Suprapubic skin (tissue), 4 donors: ENCODE measurements at regions not wholly inside any gene's neighbourhood (a gene's known extent, or its start where the extent isn't known, plus 50 kb on each side); places are given as distances from the start of the nearest gene placed in this dataset.

Experiments used
- DNase-seq, 2 donors: peaks; one replicate each; pipeline ENCODE4 v3.0.0-alpha.2; 2019; ENCODE audit warnings: low spot score in 2 of 2
- H3K27ac ChIP-seq: fragments of 200-600 bp; sonication (generic); one replicate; pipeline ENCODE4 v1.5.1; 2019
- H3K27me3 ChIP-seq: fragments of 200-600 bp; sonication (generic); one replicate; pipeline ENCODE4 v1.5.1; 2019
- H3K36me3 ChIP-seq: fragments of 200-600 bp; sonication (generic); one replicate; pipeline ENCODE4 v1.5.1; 2019
- H3K4me1 ChIP-seq: fragments of 200-600 bp; sonication (generic); one replicate; pipeline ENCODE4 v1.5.1; 2019
- H3K4me3 ChIP-seq: fragments of 200-600 bp; sonication (generic); one replicate; pipeline ENCODE4 v1.5.1; 2019; ENCODE audit warnings: mild to moderate bottlenecking
- H3K9me3 ChIP-seq: fragments of 200-600 bp; sonication (generic); one replicate; pipeline ENCODE4 v1.5.1; 2019
- EP300 ChIP-seq: sonication (generic); formaldehyde crosslinking; IDR thresholded peaks from one replicate; pipeline ENCODE4 v1.6.1; 2017; ENCODE audit warnings: antibody characterized with exemption
- POLR2A ChIP-seq, 2 donors: fragments of 450-650 bp; IDR thresholded peaks; one replicate each; pipeline ENCODE4 v1.6.1; 2017; ENCODE audit warnings: antibody characterized with exemption in 2 of 2, mild to moderate bottlenecking in 2 of 2, moderate library complexity in 2 of 2
- POLR2AphosphoS5 ChIP-seq, 3 donors: sonication (generic); formaldehyde crosslinking; IDR thresholded peaks; one replicate each; pipeline ENCODE4 v1.6.1; 2017; ENCODE audit warnings: antibody characterized with exemption in 3 of 3
- WGBS: methylation state at CpG from one replicate; pipeline ENCODE4 v1.1.5; 2018; 5-methylcytosine and 5-hydroxymethylcytosine counted together
- TF ChIP-seq, protein P1 (sequence below), 2 donors: fragments of 200-600 bp in 1 of 2; fragments of 450-650 bp in 1 of 2; sonication (generic) in 1 of 2; IDR thresholded peaks; one replicate each; pipeline ENCODE4 v1.5.1; 2016 to 2019; ENCODE audit warnings: antibody characterized with exemption in 2 of 2, mild to moderate bottlenecking in 1 of 2, moderate library complexity in 1 of 2

DNA sequence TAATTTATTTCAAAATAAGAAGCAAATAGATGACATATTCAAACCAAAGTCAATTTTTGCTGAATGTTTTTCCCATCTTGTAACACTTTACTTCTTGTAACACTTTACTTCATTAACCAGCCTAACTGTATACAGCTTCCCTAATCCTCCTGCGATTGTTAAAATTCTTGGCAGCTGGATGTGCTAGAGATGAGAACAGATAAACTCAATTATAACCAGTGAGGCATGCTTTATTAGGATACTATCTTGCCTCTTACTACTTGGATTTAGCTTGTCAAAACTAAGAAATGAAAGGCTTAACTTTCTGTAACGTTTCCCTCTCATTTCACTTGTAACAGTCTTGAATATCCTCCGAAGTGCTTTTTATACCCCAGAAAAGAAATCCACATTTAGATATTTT lies 94.1 kb upstream of the BMP5 start:
- Histone ChIP-seq H3K27ac (no peak overlapping the region), H3K4me3 (no peak overlapping the region), H3K27me3 (no peaks in the 10 kb centered on the region), H3K9me3 (no peaks in the 10 kb centered on the region), H3K36me3 (no peaks in the 10 kb centered on the region), H3K4me1 (no peaks in the 10 kb centered on the region)
- no peak for TF ChIP-seq EP300
- no peak for TF ChIP-seq POLR2AphosphoS5 (IDR thresholded peaks at IDR 0.05)
- TF ChIP-seq, protein P1, sequence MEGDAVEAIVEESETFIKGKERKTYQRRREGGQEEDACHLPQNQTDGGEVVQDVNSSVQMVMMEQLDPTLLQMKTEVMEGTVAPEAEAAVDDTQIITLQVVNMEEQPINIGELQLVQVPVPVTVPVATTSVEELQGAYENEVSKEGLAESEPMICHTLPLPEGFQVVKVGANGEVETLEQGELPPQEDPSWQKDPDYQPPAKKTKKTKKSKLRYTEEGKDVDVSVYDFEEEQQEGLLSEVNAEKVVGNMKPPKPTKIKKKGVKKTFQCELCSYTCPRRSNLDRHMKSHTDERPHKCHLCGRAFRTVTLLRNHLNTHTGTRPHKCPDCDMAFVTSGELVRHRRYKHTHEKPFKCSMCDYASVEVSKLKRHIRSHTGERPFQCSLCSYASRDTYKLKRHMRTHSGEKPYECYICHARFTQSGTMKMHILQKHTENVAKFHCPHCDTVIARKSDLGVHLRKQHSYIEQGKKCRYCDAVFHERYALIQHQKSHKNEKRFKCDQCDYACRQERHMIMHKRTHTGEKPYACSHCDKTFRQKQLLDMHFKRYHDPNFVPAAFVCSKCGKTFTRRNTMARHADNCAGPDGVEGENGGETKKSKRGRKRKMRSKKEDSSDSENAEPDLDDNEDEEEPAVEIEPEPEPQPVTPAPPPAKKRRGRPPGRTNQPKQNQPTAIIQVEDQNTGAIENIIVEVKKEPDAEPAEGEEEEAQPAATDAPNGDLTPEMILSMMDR (IDR thresholded peaks at IDR 0.05), result no peak
- no peak for TF ChIP-seq POLR2A (IDR thresholded peaks at IDR 0.05)
- WGBS, result 36% methylated on average over 3 of the region's 3 CpGs
- DNase-seq, result no peak

DNA sequence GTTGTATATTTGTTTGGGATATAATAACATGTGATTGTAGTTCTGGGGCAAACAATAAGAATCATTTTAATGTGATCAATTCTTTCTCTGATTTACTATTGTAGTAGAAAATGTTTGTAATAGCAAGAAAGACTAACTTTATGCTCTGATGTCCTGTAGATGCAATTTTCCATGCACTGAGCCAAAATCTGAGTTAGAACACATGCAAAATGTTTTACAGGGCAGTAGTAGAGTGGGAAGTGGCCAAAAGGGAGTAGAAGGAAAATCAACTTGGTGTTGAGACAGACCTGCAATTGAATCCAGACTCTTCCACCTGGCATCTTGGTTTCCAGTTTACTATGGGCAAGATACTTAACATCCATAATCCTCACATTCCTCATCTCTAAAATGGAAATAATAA lies 93.5 kb upstream of the BMP5 start:
- Histone ChIP-seq H3K27ac (no peak overlapping the region), H3K36me3 (no peaks in the 10 kb centered on the region), H3K9me3 (no peaks in the 10 kb centered on the region), H3K4me1 (no peaks in the 10 kb centered on the region), H3K27me3 (no peaks in the 10 kb centered on the region), H3K4me3 (no peak overlapping the region)
- TF ChIP-seq, protein P1 (IDR thresholded peaks at IDR 0.05), result no peak
- TF ChIP-seq POLR2A (IDR thresholded peaks at IDR 0.05) (no peak), EP300 (no peak), POLR2AphosphoS5 (IDR thresholded peaks at IDR 0.05) (no peak)
- DNase-seq, result no peak

DNA sequence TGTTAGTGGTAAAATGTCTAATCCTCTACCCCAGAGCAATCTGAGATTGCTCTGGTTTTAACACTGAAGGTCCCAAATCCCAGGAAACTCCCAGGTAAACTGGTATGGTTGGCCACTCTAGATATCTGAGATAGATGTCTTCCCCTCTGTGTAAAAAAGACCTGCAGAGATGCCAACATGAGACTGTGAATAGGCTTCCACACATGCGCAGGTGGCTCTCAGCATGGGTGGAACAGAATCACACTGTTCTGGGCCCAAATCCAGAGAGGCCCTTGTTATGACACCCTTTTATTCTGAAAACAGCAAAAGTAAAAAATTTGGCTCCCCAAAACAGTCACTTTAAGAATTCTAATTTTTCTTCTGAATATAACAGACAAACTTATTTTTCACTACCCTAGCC lies 88.7 kb upstream of the BMP5 start:
- WGBS, result 70% methylated on average over 1 of the region's 1 CpG
- DNase-seq, result no peak
- TF ChIP-seq POLR2A (IDR thresholded peaks at IDR 0.05) (no peak), POLR2AphosphoS5 (IDR thresholded peaks at IDR 0.05) (no peak), EP300 (no peak)
- TF ChIP-seq, protein P1 (IDR thresholded peaks at IDR 0.05), result no peak
- Histone ChIP-seq H3K36me3 (no peaks in the 10 kb centered on the region), H3K27ac (no peak overlapping the region), H3K27me3 (no peaks in the 10 kb centered on the region), H3K4me3 (no peak overlapping the region), H3K9me3 (no peaks in the 10 kb centered on the region), H3K4me1 (no peaks in the 10 kb centered on the region)

DNA sequence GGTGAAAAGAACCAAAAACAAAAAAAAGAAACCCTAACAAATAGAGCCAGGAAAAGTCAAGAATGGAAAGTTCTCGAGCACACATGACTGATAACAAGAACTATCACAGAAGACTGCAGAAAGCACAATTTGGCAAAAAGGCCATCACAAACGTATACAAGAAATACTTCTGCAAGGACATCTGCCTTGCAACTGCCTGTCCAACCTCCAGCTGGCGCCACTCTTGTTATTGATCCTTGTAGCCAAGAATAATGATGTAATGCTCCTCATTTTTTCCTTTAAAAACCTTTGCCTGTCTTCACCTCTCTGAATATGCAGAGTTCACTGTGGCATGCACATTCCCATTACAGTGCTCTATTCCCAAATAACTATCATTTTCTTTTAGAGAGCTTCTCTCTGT lies 87.9 kb upstream of the BMP5 start:
- Histone ChIP-seq H3K27ac (no peak overlapping the region), H3K9me3 (no peaks in the 10 kb centered on the region), H3K4me3 (no peak overlapping the region), H3K27me3 (no peaks in the 10 kb centered on the region), H3K36me3 (no peaks in the 10 kb centered on the region), H3K4me1 (peaks cover 5% of the 10 kb centered on the region)
- 36% methylated on average over 3 of the region's 3 CpGs for WGBS
- DNase-seq, result no peak
- TF ChIP-seq POLR2AphosphoS5 (IDR thresholded peaks at IDR 0.05), result no peak
- TF ChIP-seq, protein P1 (IDR thresholded peaks at IDR 0.05), result no peak
- no peak for TF ChIP-seq EP300
- TF ChIP-seq POLR2A (IDR thresholded peaks at IDR 0.05), result no peak

DNA sequence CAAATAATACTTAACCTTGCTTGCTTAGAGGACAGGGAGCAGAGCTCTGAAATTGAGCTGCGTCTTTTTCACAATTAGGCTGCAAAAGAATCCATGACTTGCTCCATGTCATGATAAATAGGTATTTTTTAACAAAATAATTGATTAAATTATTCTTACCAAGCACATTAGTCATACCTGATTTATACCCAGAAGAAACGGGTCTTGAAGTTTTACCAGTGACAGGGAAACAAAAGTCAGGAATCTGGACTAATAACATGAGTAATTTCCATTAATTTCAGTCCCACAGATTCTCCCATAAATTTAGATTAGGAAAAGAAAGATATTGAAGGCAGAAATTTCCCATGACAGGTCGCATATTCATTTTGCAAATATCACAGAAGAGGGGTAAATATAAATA lies 85.0 kb upstream of the BMP5 start:
- DNase-seq, result no peak
- Histone ChIP-seq H3K27me3 (no peaks in the 10 kb centered on the region), H3K27ac (no peak overlapping the region), H3K9me3 (no peaks in the 10 kb centered on the region), H3K36me3 (no peaks in the 10 kb centered on the region), H3K4me3 (no peak overlapping the region), H3K4me1 (peaks cover 5% of the 10 kb centered on the region)
- 78% methylated on average over 3 of the region's 3 CpGs for WGBS
- no peak for TF ChIP-seq POLR2A (IDR thresholded peaks at IDR 0.05)
- no peak for TF ChIP-seq EP300
- TF ChIP-seq, protein P1 (IDR thresholded peaks at IDR 0.05), result no peak
- TF ChIP-seq POLR2AphosphoS5 (IDR thresholded peaks at IDR 0.05), result no peak
